Left lung (tissue), 4 donors: ENCODE measurements at regions not wholly inside any gene's neighbourhood (a gene's known extent, or its start where the extent isn't known, plus 50 kb on each side); places are given as distances from the start of the nearest gene placed in this dataset.

ENCODE experiments used
- ATAC-seq: fragments of 200-7000 bp; cut with Tn5 transposase; one replicate; pipeline ENCODE4 v1.9.1; 2020; ENCODE audit warnings: moderate library complexity
- DNase-seq, 4 donors: peaks; one replicate each; pipeline ENCODE4 v3.0.0-alpha.2; 2013 to 2020
- H3K27ac ChIP-seq, 2 donors: fragments of 200-600 bp; sonication (generic) in 1 of 2; one replicate each; pipeline versions ENCODE4 v1.5.0 to v1.8.0; 2020 to 2021
- H3K27me3 ChIP-seq, 2 donors: fragments of 200-600 bp; sonication (generic) in 1 of 2; one replicate each; pipeline versions ENCODE4 v1.5.0 to v1.8.0; 2020 to 2021
- H3K36me3 ChIP-seq, 2 donors: fragments of 200-600 bp; sonication (generic) in 1 of 2; one replicate each; pipeline versions ENCODE4 v1.5.0 to v1.8.0; 2020 to 2021
- H3K4me1 ChIP-seq, 2 donors: fragments of 200-600 bp; one replicate each; pipeline ENCODE4 v1.8.0; 2021
- H3K4me3 ChIP-seq, 2 donors: fragments of 200-600 bp; sonication (generic) in 1 of 2; one replicate each; pipeline versions ENCODE4 v1.5.0 to v1.8.0; 2020 to 2021; ENCODE audit warnings: mild to moderate bottlenecking in 1 of 2
- H3K9me3 ChIP-seq, 2 donors: fragments of 200-600 bp; sonication (generic) in 1 of 2; one replicate each; pipeline versions ENCODE4 v1.5.0 to v1.8.0; 2020 to 2021
- CTCF ChIP-seq, 2 donors: fragments of 200-600 bp; sonication (generic) in 1 of 2; IDR thresholded peaks; one replicate each; pipeline versions ENCODE4 v1.5.0 to v1.8.0; 2021; ENCODE audit warnings: antibody characterized with exemption in 2 of 2
- intact Hi-C, 2 donors: fragments of 100-400 bp; cut with DNase I; formaldehyde crosslinking; loops; one replicate each; pipeline versions ENCODE4 v1.11.2 to v1.14.2; 2022
- donor health status: DM: no; HTN: yes; CAD: no.
- donor health status: DM: no; HTN: no; CAD: no.

GRCh38 chr4:124973716-124974115 lies 261.2 kb upstream of the ANKRD50 start:
- no peak overlapping the region for H3K27ac ChIP-seq
- H3K4me1 ChIP-seq, result no peaks in the 10 kb centered on the region
- no peaks in the 10 kb centered on the region for H3K27me3 ChIP-seq
- no peaks in the 10 kb centered on the region for H3K36me3 ChIP-seq
- TF ChIP-seq CTCF (IDR thresholded peaks at IDR 0.05), result no peak
- intact Hi-C loops, result no loop called here
- ATAC-seq (no peak), DNase-seq (no peak)
- H3K4me3 ChIP-seq, result no peak overlapping the region
- peaks cover 0 to 4% of the 10 kb centered on the region in 2 donors for H3K9me3 ChIP-seq

- H3K36me3 ChIP-seq, result no peaks in the 10 kb centered on the region
- TF ChIP-seq CTCF (IDR thresholded peaks at IDR 0.05), result no peak
- H3K9me3 ChIP-seq, result peaks cover 0 to 4% of the 10 kb centered on the region in 2 donors
- no peak overlapping the region for H3K4me3 ChIP-seq
- H3K4me1 ChIP-seq, result no peaks in the 10 kb centered on the region
- ATAC-seq (no peak), DNase-seq (no peak)
- H3K27ac ChIP-seq, result no peak overlapping the region
- intact Hi-C loops, result no loop called here
- no peaks in the 10 kb centered on the region for H3K27me3 ChIP-seq
Measured at GRCh38 chr4:124970011-124970410, 257.5 kb upstream of the ANKRD50 start.

GRCh38 chr4:124965497-124965891 lies 253.0 kb upstream of the ANKRD50 start:
- no peak overlapping the region for H3K27ac ChIP-seq
- intact Hi-C loops, result no loop called here
- H3K4me1 ChIP-seq, result no peaks in the 10 kb centered on the region
- ATAC-seq (no peak), DNase-seq (no peak)
- no peaks in the 10 kb centered on the region for H3K36me3 ChIP-seq
- H3K9me3 ChIP-seq, result peaks cover 0 to 24% of the 10 kb centered on the region in 2 donors
- no peak for TF ChIP-seq CTCF (IDR thresholded peaks at IDR 0.05)
- H3K27me3 ChIP-seq, result no peaks in the 10 kb centered on the region
- no peak overlapping the region for H3K4me3 ChIP-seq

- Histone ChIP-seq H3K4me3 (no peak overlapping the region), H3K4me1 (no peaks in the 10 kb centered on the region), H3K27me3 (no peaks in the 10 kb centered on the region), H3K9me3 (peaks cover 0 to 27% of the 10 kb centered on the region in 2 donors), H3K27ac (no peak overlapping the region), H3K36me3 (no peaks in the 10 kb centered on the region)
- DNase-seq (no peak), ATAC-seq (no peak)
- intact Hi-C loops, result no loop called here
- no peak for TF ChIP-seq CTCF (IDR thresholded peaks at IDR 0.05)
Measured at GRCh38 chr4:124964852-124965496, 252.4 kb upstream of the ANKRD50 start.

- H3K4me1 ChIP-seq, result no peaks in the 10 kb centered on the region
- ATAC-seq, result no peak
Measured at GRCh38 chr4:124964251-124964650, 251.7 kb upstream of the ANKRD50 start.

More at GRCh38 chr4:124964251-124964650, 251.7 kb upstream of the ANKRD50 start:
- no peak for DNase-seq
- Histone ChIP-seq H3K36me3 (no peaks in the 10 kb centered on the region), H3K9me3 (peaks cover 0 to 23% of the 10 kb centered on the region in 2 donors), H3K27ac (no peak overlapping the region), H3K4me3 (no peak overlapping the region), H3K27me3 (no peaks in the 10 kb centered on the region)
- intact Hi-C loops, result no loop called here
- no peak for TF ChIP-seq CTCF (IDR thresholded peaks at IDR 0.05)
